Gastrocnemius medialis (tissue), 4 donors: ENCODE measurements at regions not wholly inside any gene's neighbourhood (a gene's known extent, or its start where the extent isn't known, plus 50 kb on each side); places are given as distances from the start of the nearest gene placed in this dataset.
"Not testable (repeated sequence)": the region's sequence is repeated elsewhere in the genome, so short reads cannot be mapped to it uniquely, and the experiment has no call there.

Experiments
- ATAC-seq, 2 donors: fragments of 150-250 bp; one replicate each; pipeline ENCODE4 v1.9.1; 2016
- DNase-seq, 2 donors: peaks; one replicate each; pipeline ENCODE4 v3.0.0-alpha.2; 2019
- H3K27ac ChIP-seq, 4 donors: fragments of 200-600 bp; sonication (generic); 1 replicate in 1 of 4; 2 replicates in 3 of 4; pipeline ENCODE4 v1.5.1; 2016 to 2018; ENCODE audit warnings: mild to moderate bottlenecking in 2 of 4, moderate library complexity in 1 of 4
- H3K27me3 ChIP-seq, 3 donors: fragments of 200-600 bp; sonication (generic) in 2 of 3; 1 replicate in 1 of 3; 2 replicates in 2 of 3; pipeline versions ENCODE4 v1.5.1 to v1.6.0; 2016 to 2019; ENCODE audit warnings: mild to moderate bottlenecking in 1 of 3, moderate library complexity in 1 of 3
- H3K36me3 ChIP-seq, 2 donors: fragments of 200-600 bp; sonication (generic) in 1 of 2; one replicate each; pipeline ENCODE4 v1.5.1; 2017 to 2018
- H3K4me1 ChIP-seq, 2 donors: fragments of 200-600 bp; sonication (generic) in 1 of 2; one replicate each; pipeline ENCODE4 v1.5.1; 2016 to 2017; ENCODE audit warnings: mild to moderate bottlenecking in 2 of 2
- H3K4me3 ChIP-seq, 4 donors: fragments of 200-600 bp; sonication (generic) in 3 of 4; 1 replicate in 1 of 4; 2 replicates in 3 of 4; pipeline ENCODE4 v1.5.1; 2016 to 2019; ENCODE audit warnings: mild to moderate bottlenecking in 2 of 4
- H3K9me3 ChIP-seq, 3 donors: fragments of 200-600 bp; sonication (generic) in 2 of 3; 1 replicate in 1 of 3; 2 replicates in 2 of 3; pipeline ENCODE4 v1.5.1; 2016 to 2019
- POLR2A ChIP-seq, 2 donors: fragments of 450-650 bp; IDR thresholded peaks; one replicate each; pipeline ENCODE4 v1.6.1; 2017; ENCODE audit warnings: antibody characterized with exemption in 2 of 2, mild to moderate bottlenecking in 2 of 2, moderate library complexity in 2 of 2
- in situ Hi-C, 4 donors: fragments of 200-750 bp; cut with MboI; loops; one replicate each; pipeline versions ENCODE4 v1.15.0 to v1.8.0; 2017; ENCODE audit warnings: low sequenced_read_pairs in 4 of 4
- intact Hi-C: fragments of 100-400 bp; cut with DNase I; formaldehyde crosslinking; loops from one replicate; pipeline ENCODE4 v1.15.1; 2023; ENCODE audit warnings: low total_unique reads
- TF ChIP-seq, protein P1 (sequence below), 5 experiments: fragments of 450-650 bp in 3 of 5; fragments of 200-600 bp in 2 of 5; sonication (generic) in 2 of 5; IDR thresholded peaks in 4 of 5; conservative IDR thresholded peaks in 1 of 5; 1 replicate in 4 of 5; 2 replicates in 1 of 5; pipeline ENCODE4 v1.5.1; 2016 to 2019; ENCODE audit warnings: antibody characterized with exemption in 5 of 5, mild to moderate bottlenecking in 3 of 5, moderate library complexity in 3 of 5

DNA sequence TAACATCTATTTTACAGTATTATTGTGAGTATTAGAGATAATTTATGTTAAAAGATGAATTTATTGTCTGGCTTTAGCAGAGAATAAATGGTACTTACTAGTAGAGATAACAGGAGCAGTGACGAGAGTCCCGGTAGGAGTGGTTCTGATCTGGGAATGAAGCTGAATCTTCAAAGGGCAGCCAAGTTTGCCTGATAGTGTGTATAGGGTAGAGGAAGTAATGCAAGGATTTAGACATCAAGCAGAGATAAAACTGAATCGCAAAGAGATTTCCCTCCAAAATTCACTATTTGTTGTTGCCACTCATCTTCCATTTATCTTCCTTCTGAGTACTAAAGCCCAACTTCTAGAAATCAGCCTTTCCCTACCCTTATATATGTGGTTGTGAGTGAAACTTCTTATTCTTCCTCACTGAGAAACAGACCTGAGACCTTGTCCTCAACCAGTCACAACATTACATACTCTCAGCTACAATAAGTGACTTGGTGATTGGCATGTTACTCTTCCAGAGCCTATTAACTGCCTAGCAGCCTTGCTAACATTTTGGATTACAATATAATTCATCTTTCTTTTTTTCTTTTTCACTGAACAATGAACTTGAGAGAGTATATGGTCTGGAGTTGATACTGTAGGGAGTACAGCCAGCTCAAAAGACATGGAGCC is 692.7 kb upstream of the ZNF385D start:
- in situ Hi-C loops: no loop called here
- intact Hi-C loops: no loop called here
- H3K9me3 ChIP-seq: no peaks in the 10 kb centered on the region
- no peaks in the 10 kb centered on the region for H3K27me3 ChIP-seq
- no peak overlapping the region for H3K4me3 ChIP-seq
- TF ChIP-seq, protein P1, sequence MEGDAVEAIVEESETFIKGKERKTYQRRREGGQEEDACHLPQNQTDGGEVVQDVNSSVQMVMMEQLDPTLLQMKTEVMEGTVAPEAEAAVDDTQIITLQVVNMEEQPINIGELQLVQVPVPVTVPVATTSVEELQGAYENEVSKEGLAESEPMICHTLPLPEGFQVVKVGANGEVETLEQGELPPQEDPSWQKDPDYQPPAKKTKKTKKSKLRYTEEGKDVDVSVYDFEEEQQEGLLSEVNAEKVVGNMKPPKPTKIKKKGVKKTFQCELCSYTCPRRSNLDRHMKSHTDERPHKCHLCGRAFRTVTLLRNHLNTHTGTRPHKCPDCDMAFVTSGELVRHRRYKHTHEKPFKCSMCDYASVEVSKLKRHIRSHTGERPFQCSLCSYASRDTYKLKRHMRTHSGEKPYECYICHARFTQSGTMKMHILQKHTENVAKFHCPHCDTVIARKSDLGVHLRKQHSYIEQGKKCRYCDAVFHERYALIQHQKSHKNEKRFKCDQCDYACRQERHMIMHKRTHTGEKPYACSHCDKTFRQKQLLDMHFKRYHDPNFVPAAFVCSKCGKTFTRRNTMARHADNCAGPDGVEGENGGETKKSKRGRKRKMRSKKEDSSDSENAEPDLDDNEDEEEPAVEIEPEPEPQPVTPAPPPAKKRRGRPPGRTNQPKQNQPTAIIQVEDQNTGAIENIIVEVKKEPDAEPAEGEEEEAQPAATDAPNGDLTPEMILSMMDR (IDR thresholded peaks at IDR 0.05 in 4 of 5, conservative IDR thresholded peaks at IDR 0.05 in 1 of 5): no peak
- no peak for TF ChIP-seq POLR2A (IDR thresholded peaks at IDR 0.05)
- DNase-seq: no peak
- H3K4me1 ChIP-seq: no peaks in the 10 kb centered on the region
- H3K36me3 ChIP-seq: no peaks in the 10 kb centered on the region
- no peak for ATAC-seq
- H3K27ac ChIP-seq: no peak overlapping the region

DNA sequence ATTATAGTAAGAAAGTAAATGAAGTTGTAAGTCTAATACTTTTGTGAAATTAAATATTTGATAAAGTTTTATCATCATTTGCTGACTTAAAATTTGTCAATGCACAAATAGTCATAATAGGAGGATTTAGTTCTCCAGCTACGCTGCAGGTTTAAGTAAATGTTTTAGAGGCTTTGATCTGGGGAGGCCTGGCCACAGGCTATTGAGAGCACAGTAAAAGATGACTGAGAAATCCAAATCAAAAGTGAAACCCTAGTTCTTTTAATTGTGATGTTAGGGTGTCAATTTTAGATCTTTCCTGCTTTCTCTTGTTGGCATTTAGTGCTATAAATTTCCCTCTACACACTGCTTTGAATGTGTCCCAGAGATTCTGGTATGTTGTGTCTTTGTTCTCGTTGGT is 694.3 kb upstream of the ZNF385D start:
- H3K9me3 ChIP-seq, in situ Hi-C loops, H3K4me1 ChIP-seq, H3K27ac ChIP-seq, H3K4me3 ChIP-seq, DNase-seq, ATAC-seq, H3K36me3 ChIP-seq, intact Hi-C loops, H3K27me3 ChIP-seq: not testable (repeated sequence)

DNA sequence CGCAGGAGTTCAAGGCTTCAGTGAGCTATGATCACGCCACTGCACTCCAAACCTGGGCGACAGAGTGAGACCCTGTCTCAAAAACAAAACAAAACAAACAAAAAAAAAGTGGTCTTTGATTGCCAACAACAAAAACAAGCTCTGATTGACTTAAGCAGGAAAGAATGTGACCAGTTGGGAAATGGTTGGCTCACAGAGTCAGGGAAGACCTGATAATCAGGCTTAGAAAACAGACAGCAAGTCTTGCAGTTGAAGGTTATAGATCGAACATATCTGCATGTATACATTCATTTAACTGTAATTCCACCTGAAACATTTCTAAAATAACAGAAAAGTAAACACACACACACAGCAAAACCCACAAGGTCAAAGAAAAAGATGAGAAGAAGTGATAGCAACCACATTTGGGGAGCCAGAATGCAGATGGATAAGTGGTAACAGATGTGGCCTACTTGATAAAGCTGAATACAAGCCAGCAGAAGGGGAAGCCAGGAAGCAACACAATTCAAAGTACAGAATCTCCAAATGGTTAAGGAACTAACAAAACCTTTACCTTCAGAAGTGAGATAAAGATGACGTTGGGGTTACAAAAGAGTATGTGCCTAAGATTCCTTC is 699.9 kb upstream of the ZNF385D start:
- peak overlapping the region in 1 of 4 donors; percentile 31 for H3K27ac ChIP-seq
- in situ Hi-C loops: no loop called here
- ATAC-seq: no peak
- H3K9me3 ChIP-seq: no peaks in the 10 kb centered on the region
- intact Hi-C loops: no loop called here
- H3K4me1 ChIP-seq: no peaks in the 10 kb centered on the region
- no peaks in the 10 kb centered on the region for H3K27me3 ChIP-seq
- DNase-seq: no peak
- TF ChIP-seq, protein P1 (IDR thresholded peaks at IDR 0.05 in 4 of 5, conservative IDR thresholded peaks at IDR 0.05 in 1 of 5): no peak
- TF ChIP-seq POLR2A (IDR thresholded peaks at IDR 0.05): no peak
- H3K4me3 ChIP-seq: no peak overlapping the region
- H3K36me3 ChIP-seq: no peaks in the 10 kb centered on the region

DNA sequence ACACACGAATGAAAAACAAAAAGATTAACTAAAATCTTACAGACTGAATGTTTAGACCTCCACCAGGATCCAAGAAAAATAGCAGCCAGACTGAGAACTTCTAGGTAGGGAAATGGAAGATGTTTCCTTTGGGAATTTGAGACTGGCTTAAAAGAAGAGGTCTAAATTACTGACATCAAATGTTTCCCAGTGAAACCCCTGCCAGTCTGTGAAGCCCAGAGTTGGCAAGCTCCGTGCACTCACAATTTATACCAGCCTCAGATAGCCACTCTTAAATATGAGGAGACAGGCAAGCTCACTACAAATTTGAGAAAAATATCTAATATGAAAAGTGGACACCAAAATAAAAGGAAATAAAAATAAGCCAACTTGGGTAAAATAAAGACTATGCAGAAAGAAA is 700.5 kb upstream of the ZNF385D start:
- Histone ChIP-seq H3K4me1 (no peaks in the 10 kb centered on the region), H3K27me3 (no peaks in the 10 kb centered on the region), H3K27ac (no peak overlapping the region), H3K9me3 (no peaks in the 10 kb centered on the region), H3K4me3 (no peak overlapping the region), H3K36me3 (no peaks in the 10 kb centered on the region)
- in situ Hi-C loops: no loop called here
- ATAC-seq (no peak), DNase-seq (no peak)
- TF ChIP-seq POLR2A (IDR thresholded peaks at IDR 0.05): no peak
- TF ChIP-seq, protein P1 (IDR thresholded peaks at IDR 0.05 in 4 of 5, conservative IDR thresholded peaks at IDR 0.05 in 1 of 5): no peak
- intact Hi-C loops: no loop called here

DNA sequence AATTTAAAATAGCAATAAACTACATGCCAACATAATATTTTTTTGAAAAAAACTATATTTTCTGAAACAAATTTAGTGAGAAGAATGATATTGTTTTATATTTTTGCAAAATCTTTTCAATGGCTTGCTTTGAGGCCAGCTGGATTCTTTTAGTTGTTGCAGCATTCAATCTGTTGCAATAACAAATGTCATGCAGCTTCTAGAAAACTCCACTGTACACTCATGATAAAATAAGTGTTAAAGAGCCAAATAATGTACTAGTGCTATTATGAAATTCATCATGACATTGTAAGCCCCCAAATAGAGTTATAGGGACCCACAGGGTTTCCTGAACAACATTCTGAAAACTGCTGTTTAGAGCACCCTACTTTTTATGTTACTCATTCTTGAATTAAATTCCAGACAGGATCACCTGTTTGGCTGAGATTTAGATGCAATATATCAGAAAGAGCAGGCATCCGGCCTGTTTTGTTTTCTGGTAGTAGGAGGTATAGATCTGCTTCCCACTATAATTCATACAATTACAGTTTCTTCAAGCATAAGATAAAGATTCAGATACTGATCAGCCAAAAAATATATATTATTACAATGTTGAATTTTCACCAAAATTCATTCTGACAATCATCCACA is 703.0 kb upstream of the ZNF385D start:
- no peaks in the 10 kb centered on the region for H3K36me3 ChIP-seq
- H3K4me1 ChIP-seq: no peaks in the 10 kb centered on the region
- H3K4me3 ChIP-seq: no peak overlapping the region
- ATAC-seq (no peak), DNase-seq (no peak)
- no peaks in the 10 kb centered on the region for H3K9me3 ChIP-seq
- TF ChIP-seq POLR2A (IDR thresholded peaks at IDR 0.05): no peak
- TF ChIP-seq, protein P1 (IDR thresholded peaks at IDR 0.05 in 4 of 5, conservative IDR thresholded peaks at IDR 0.05 in 1 of 5): no peak
- H3K27ac ChIP-seq: no peak overlapping the region
- in situ Hi-C loops: no loop called here
- intact Hi-C loops: no loop called here
- H3K27me3 ChIP-seq: no peaks in the 10 kb centered on the region
